HEK293T (cell line): ENCODE measurements at regions not wholly inside any gene's neighbourhood (a gene's known extent, or its start where the extent isn't known, plus 50 kb on each side); places are given as distances from the start of the nearest gene placed in this dataset.

Source experiments
- ARNT ChIP-seq: fragments of 450-650 bp; IDR thresholded peaks from 2 replicates; pipeline ENCODE4 v1.6.1; 2017; ENCODE audit warnings: mild to moderate bottlenecking
- BHLHE40 ChIP-seq: fragments of 450-650 bp; IDR thresholded peaks from 2 replicates; pipeline ENCODE4 v1.6.1; 2016; ENCODE audit warnings: mild to moderate bottlenecking, moderate library complexity, borderline replicate concordance
- FOXA1 ChIP-seq: fragments of 450-650 bp; IDR thresholded peaks from 2 replicates; pipeline ENCODE4 v1.6.1; 2016; ENCODE audit warnings: mild to moderate bottlenecking
- FOXM1 ChIP-seq: fragments of 450-650 bp; IDR thresholded peaks from 2 replicates; pipeline ENCODE4 v1.6.1; 2017; ENCODE audit warnings: mild to moderate bottlenecking, borderline replicate concordance
- SP1 ChIP-seq: fragments of 450-650 bp; IDR thresholded peaks from 2 replicates; pipeline ENCODE4 v1.6.1; 2017
- TARDBP ChIP-seq: fragments of 450-650 bp; IDR thresholded peaks from 2 replicates; pipeline ENCODE4 v1.6.1; 2016
- ZNF384 ChIP-seq: fragments of 450-650 bp; IDR thresholded peaks from 2 replicates; pipeline ENCODE4 v1.6.1; 2016
- TF ChIP-seq, protein P1 (sequence below): fragments of 450-650 bp; IDR thresholded peaks from 2 replicates; pipeline ENCODE4 v1.6.1; 2016

DNA sequence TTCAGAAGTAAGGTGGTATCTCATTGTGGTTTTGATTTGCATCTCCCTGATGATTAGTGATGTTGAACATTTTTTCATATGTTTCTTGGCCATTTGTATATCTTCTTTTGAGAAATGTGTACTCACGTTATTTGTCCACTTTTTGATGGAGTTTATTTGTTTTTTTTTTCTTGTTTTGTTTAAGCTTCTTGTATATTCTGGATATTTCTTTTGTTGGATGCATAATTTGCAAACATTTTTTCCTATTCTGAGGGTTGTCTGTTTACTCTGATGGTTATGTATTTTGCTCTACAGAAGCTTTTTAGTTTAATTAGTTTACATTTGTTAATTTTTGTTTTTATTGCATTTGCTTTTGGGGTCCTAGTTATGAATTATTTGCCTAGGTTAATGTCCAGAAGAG, 927.4 kb upstream of the LRFN5 start:
- TF ChIP-seq BHLHE40 (no peak), SP1 (no peak), ARNT (no peak), FOXA1 (no peak), FOXM1 (no peak), ZNF384 (no peak), TARDBP (no peak)
- TF ChIP-seq, protein P1, sequence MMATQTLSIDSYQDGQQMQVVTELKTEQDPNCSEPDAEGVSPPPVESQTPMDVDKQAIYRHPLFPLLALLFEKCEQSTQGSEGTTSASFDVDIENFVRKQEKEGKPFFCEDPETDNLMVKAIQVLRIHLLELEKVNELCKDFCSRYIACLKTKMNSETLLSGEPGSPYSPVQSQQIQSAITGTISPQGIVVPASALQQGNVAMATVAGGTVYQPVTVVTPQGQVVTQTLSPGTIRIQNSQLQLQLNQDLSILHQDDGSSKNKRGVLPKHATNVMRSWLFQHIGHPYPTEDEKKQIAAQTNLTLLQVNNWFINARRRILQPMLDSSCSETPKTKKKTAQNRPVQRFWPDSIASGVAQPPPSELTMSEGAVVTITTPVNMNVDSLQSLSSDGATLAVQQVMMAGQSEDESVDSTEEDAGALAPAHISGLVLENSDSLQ: no peak
